ENCODE measurements at regions not wholly inside any gene's neighbourhood (a gene's known extent, or its start where the extent isn't known, plus 50 kb on each side); places are given as distances from the start of the nearest gene placed in this dataset.

- no peak for FAIRE-seq
- RAD21 ChIA-PET (ENCODE audit: unreplicated experiment): interaction anchor here (1.0 kb wide), 1 partner anchor 1087 kb away, joined by 3 read pairs; no protein-coding TSS in a partner anchor
These were observed 209.6 kb downstream of the NUF2 start for GRCh38 chr1:163531345-163531744.

GRCh38 chr1:163535401-163535800 is 213.6 kb downstream of the NUF2 start:
- Histone ChIP-seq H3K36me3 (ENCODE audit: control insufficient read depth in 2 of 2, insufficient read depth in 2 of 2, low read length in 1 of 2) (no peaks in the 10 kb centered on the region), H2AFZ (ENCODE audit: control insufficient read depth, low read depth, low read length) (no peak overlapping the region), H3K27me3 (replicated peaks in 1 of 2; ENCODE audit: control insufficient read depth in 2 of 2, insufficient read depth in 2 of 2, low read length in 1 of 2) (no peaks in the 10 kb centered on the region), H3K27ac (ENCODE audit: control insufficient read depth, insufficient read depth) (no peak overlapping the region), H3K4me1 (ENCODE audit: control insufficient read depth, insufficient read depth, low read length) (no peaks in the 10 kb centered on the region), H3K9ac (ENCODE audit: control insufficient read depth, insufficient read depth, low read length) (no peak overlapping the region), H3K79me2 (ENCODE audit: control insufficient read depth, insufficient read depth, low read length) (no peaks in the 10 kb centered on the region), H3K4me3 (no peak overlapping the region), H3K4me2 (ENCODE audit: control insufficient read depth, insufficient read depth) (no peak overlapping the region), H4K20me1 (ENCODE audit: control insufficient read depth, insufficient read depth) (no peaks in the 10 kb centered on the region), H3K9me3 (replicated peaks; ENCODE audit: control insufficient read depth, insufficient read depth, low read length) (no peaks in the 10 kb centered on the region)
- ChIA-PET RAD21 (ENCODE audit: unreplicated experiment) (interaction anchor here (1.1 kb wide), 1 partner anchor 13 kb away, joined by 3 read pairs; no protein-coding TSS in a partner anchor), SMC1A (ENCODE audit: uncharacterized antibody, unreplicated experiment) (interaction anchor here (0.9 to 1.4 kb wide), 6 partner anchors 33 to 1253 kb away, joined by 3 to 4 read pairs (median 3); no protein-coding TSS in a partner anchor), POLR2A (no interaction called here), CTCF (interaction anchor here (0.6 to 1.5 kb wide), 5 partner anchors 8 to 1579 kb away, joined by 3 read pairs; no protein-coding TSS in a partner anchor)
- FAIRE-seq: no peak
- in situ Hi-C loops (cut with MboI): loop anchor here (10.0 kb wide), 1 partner anchor 1079 kb away; no protein-coding TSS in a partner anchor
- no peak for DNase-seq (ENCODE audit: low read depth, low spot score)
- 7% methylated on average over 5 of the region's 5 CpGs for WGBS (ENCODE audit: insufficient coverage, insufficient replicate concordance, low lambda C conversion rate, missing lambda C conversion rate)
- intact Hi-C loops (cut with micrococcal nuclease; ENCODE audit: unreplicated experiment): no loop called here
- no TSS peak for BruUV-seq (replicated peaks)
- TF ChIP-seq ZBTB11 (CRISPR knock-in tag; IDR thresholded peaks at IDR 0.05) (no peak), MTA2 (IDR thresholded peaks at IDR 0.05; ENCODE audit: low read depth) (no peak)
- ATAC-seq: no peak

More at GRCh38 chr1:163531345-163531744, 209.6 kb downstream of the NUF2 start:
- TF ChIP-seq TAF1 (IDR thresholded peaks at IDR 0.05; ENCODE audit: borderline replicate concordance, low read depth, low read length): no peak
- no peak for TF ChIP-seq IRF5 (IDR thresholded peaks at IDR 0.05; ENCODE audit: borderline replicate concordance)
- TF ChIP-seq CREM (IDR thresholded peaks at IDR 0.05; ENCODE audit: low read depth): no peak
- TF ChIP-seq STAT3 (IDR thresholded peaks at IDR 0.05; ENCODE audit: low read depth, low read length): no peak
- no peak for ATAC-seq
- H3K4me1 ChIP-seq (ENCODE audit: control insufficient read depth, insufficient read depth, low read length): no peaks in the 10 kb centered on the region
- SMC1A ChIA-PET (ENCODE audit: uncharacterized antibody, unreplicated experiment): no interaction called here
- CTCF ChIA-PET: interaction anchor here (1.4 kb wide), 1 partner anchor 21 kb away, joined by 3 read pairs; no protein-coding TSS in a partner anchor
- WGBS (ENCODE audit: insufficient coverage, insufficient replicate concordance, low lambda C conversion rate, missing lambda C conversion rate): 24% methylated on average over 2 of the region's 2 CpGs
- BruUV-seq (replicated peaks): no TSS peak
- no peaks in the 10 kb centered on the region for H4K20me1 ChIP-seq (ENCODE audit: control insufficient read depth, insufficient read depth)
- no peak overlapping the region for H3K4me3 ChIP-seq
- H3K4me2 ChIP-seq (ENCODE audit: control insufficient read depth, insufficient read depth): no peak overlapping the region
- no peaks in the 10 kb centered on the region for H3K9me3 ChIP-seq (replicated peaks; ENCODE audit: control insufficient read depth, insufficient read depth, low read length)
- no peaks in the 10 kb centered on the region for H3K27me3 ChIP-seq (replicated peaks in 1 of 2; ENCODE audit: control insufficient read depth in 2 of 2, insufficient read depth in 2 of 2, low read length in 1 of 2)
- H3K36me3 ChIP-seq (ENCODE audit: control insufficient read depth in 2 of 2, insufficient read depth in 2 of 2, low read length in 1 of 2): no peaks in the 10 kb centered on the region
- H3K27ac ChIP-seq (ENCODE audit: control insufficient read depth, insufficient read depth): no peak overlapping the region
- H3K79me2 ChIP-seq (ENCODE audit: control insufficient read depth, insufficient read depth, low read length): no peaks in the 10 kb centered on the region
- no peak for DNase-seq (ENCODE audit: low read depth, low spot score)
- in situ Hi-C loops (cut with MboI) (loop anchor here (10.0 kb wide), 1 partner anchor 1083 kb away; no protein-coding TSS in a partner anchor), intact Hi-C loops (cut with micrococcal nuclease; ENCODE audit: unreplicated experiment) (no loop called here)
- no peak overlapping the region for H3K9ac ChIP-seq (ENCODE audit: control insufficient read depth, insufficient read depth, low read length)
- POLR2A ChIA-PET: no interaction called here
- no peak overlapping the region for H2AFZ ChIP-seq (ENCODE audit: control insufficient read depth, low read depth, low read length)
